ENCODE measurements at regions not wholly inside any gene's neighbourhood (a gene's known extent, or its start where the extent isn't known, plus 50 kb on each side); places are given as distances from the start of the nearest gene placed in this dataset.

DNA sequence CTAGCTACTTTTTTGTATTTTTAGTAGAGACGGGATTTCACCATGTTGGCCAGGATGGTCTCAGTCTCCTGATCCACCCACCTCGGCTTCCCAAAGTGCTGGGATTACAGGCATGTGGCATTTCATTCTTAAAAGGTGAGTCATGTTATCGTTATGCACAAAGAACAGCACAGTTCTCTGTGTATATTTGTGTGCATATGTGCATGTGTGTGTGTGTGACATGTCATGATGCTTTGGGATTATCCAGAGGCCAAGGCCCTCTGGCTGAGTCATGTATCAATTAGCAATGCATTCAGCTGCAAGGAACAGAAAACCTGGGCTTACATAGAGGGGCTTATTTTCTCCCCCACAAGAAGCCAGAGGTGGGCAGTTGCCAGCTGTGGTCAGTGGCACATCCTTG, 301.7 kb upstream of the KAZN start:
- no peak overlapping the region for H3K27ac ChIP-seq
- TF ChIP-seq, protein P1, sequence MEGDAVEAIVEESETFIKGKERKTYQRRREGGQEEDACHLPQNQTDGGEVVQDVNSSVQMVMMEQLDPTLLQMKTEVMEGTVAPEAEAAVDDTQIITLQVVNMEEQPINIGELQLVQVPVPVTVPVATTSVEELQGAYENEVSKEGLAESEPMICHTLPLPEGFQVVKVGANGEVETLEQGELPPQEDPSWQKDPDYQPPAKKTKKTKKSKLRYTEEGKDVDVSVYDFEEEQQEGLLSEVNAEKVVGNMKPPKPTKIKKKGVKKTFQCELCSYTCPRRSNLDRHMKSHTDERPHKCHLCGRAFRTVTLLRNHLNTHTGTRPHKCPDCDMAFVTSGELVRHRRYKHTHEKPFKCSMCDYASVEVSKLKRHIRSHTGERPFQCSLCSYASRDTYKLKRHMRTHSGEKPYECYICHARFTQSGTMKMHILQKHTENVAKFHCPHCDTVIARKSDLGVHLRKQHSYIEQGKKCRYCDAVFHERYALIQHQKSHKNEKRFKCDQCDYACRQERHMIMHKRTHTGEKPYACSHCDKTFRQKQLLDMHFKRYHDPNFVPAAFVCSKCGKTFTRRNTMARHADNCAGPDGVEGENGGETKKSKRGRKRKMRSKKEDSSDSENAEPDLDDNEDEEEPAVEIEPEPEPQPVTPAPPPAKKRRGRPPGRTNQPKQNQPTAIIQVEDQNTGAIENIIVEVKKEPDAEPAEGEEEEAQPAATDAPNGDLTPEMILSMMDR (conservative IDR thresholded peaks at IDR 0.05) = no peak
- TF ChIP-seq ZFX (IDR thresholded peaks at IDR 0.05) = no peak

- TF ChIP-seq, protein P1 (conservative IDR thresholded peaks at IDR 0.05) = no peak
- TF ChIP-seq ZFX (IDR thresholded peaks at IDR 0.05) = no peak
- no peak overlapping the region for H3K27ac ChIP-seq
These were observed 301.1 kb upstream of the KAZN start for GRCh38 chr1:14297356-14297755.

DNA sequence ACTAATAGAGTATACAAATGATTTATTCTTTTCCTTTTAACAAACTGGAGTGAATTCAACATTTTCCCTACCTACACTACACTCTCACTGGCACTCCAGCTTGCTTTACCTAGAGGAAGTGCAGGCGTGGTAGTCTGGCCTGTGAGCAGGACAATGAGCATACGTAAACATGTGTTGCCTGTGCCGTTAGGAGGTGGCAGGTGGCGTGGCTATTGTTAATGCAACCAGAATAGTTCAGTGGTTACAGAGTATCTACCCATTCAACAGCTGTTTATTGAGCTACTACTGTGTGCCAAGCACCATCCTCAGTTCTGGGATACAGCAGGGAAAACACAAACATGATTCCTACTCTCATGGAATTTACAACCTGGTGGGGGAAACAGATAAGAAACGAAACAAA, 299.7 kb upstream of the KAZN start:
- no peak for TF ChIP-seq ZFX (IDR thresholded peaks at IDR 0.05)
- TF ChIP-seq, protein P1 (conservative IDR thresholded peaks at IDR 0.05) = no peak
- H3K27ac ChIP-seq = no peak overlapping the region

DNA sequence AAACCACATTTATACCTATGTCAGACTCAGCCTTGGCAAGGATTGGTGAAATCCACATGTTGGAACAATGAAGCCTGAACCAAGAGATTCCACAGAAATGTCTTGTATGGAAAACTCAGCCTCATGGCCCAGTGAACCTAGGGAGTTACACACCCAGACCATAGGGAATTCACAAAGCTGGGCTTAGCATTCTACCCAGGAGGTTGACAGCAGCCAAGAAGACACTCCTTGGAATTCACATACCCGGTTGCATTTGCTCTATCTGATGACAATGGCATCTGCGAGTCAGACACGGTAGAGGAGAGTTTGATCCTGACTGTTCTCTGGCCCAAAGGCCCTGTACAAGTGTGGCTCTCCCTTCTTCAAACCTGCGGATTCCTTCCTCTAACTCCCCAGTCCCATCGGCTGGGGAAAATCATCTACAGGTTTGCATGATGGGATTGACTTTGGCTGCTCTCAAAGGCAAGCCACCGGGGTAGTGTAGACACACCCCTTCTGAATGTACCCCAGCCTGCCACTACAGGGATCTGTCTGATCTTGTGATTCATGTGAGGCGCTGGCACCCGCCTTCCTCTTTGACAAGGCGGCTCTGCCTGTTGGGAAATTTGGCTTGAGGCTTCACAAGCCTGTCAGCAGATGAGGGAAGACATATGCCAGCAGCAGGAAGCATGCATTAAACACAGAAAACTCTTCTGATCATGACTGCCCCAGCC, 297.3 kb upstream of the KAZN start:
- H3K27ac ChIP-seq = no peak overlapping the region
- TF ChIP-seq, protein P1 (conservative IDR thresholded peaks at IDR 0.05) = no peak
- TF ChIP-seq ZFX (IDR thresholded peaks at IDR 0.05) = no peak

- H3K27ac ChIP-seq = no peak overlapping the region
- TF ChIP-seq, protein P1 (conservative IDR thresholded peaks at IDR 0.05) = no peak
- TF ChIP-seq ZFX (IDR thresholded peaks at IDR 0.05) = no peak
These were observed 296.8 kb upstream of the KAZN start for GRCh38 chr1:14301704-14302024.

DNA sequence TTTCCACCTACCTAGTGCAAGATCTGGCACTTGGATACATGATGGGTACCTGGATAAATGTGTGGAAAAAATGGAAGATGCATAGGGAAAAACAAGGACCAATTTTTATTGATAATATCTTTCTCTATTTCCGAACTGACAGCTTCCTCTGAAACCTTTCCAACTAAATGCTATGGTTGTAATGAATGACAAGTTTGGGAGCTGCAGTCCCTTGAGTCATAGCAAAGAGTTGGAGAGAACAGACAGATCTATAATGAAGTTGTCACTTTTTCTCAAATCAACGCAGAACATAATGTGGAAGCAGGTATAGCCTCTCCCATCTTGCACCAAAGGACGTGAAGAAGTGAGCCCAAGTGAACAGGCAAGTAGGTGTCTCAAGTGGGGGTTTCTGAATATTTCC, 296.5 kb upstream of the KAZN start:
- TF ChIP-seq, protein P1 (conservative IDR thresholded peaks at IDR 0.05) = no peak
- TF ChIP-seq ZFX (IDR thresholded peaks at IDR 0.05) = no peak
- no peak overlapping the region for H3K27ac ChIP-seq

- H3K27ac ChIP-seq = no peak overlapping the region
- no peak for TF ChIP-seq ZFX (IDR thresholded peaks at IDR 0.05)
These were observed 295.5 kb upstream of the KAZN start for GRCh38 chr1:14303011-14303410.

DNA sequence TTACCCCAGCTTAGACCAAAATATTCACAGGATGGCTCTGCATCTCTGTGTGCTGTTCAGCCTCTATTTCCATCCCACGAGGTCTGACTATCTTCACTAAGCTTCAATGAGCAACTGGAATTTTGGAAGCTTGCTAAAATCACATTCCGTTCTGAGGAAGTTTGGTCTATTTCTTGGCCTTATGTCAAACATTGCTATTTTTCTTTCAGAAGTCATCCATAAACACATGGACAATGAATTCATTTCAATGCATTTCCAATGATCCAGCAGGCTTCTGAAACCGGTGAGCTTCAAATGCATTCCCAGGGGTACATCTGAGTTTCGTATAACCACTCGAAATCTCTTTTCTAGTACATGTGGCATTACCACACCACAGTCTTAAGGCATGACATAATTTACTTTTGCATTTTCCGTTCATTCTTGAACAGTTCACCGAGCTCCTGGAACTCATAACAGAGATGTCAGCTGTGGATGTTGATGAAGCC, 294.1 kb upstream of the KAZN start:
- H3K27ac ChIP-seq = no peak overlapping the region
- TF ChIP-seq ZFX (IDR thresholded peaks at IDR 0.05) = no peak
- TF ChIP-seq, protein P1 (conservative IDR thresholded peaks at IDR 0.05) = no peak

All from C4-2B (cell line).